ENCODE measurements at regions not wholly inside any gene's neighbourhood (a gene's known extent, or its start where the extent isn't known, plus 50 kb on each side); places are given as distances from the start of the nearest gene placed in this dataset.

DNA sequence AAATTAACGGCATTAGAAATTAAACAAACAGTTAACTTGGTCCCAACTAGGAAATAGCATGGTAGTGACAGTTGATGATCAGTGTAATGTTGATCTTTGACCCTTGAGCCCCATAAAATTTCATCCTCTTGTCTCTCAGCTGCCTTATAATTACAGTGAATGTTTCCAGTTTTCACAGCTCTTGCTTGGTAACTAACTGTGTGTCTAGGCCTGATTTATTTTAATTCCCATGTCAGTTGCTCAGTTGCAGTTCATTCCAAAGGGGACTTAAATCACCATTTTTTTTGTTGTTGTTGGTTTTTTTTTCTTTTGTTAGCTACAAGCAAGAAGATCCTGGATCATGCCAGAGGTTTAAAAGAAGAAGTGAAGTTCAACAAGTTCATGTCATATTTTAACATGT is 1883.7 kb upstream of the FLRT2 start:
- WGBS = 76% methylated on average over 1 of the region's 1 CpG
- DNase-seq (ENCODE audit: low spot score) = no peak
- intact Hi-C loops (cut with DNase I) = no loop called here
- Histone ChIP-seq H3K4me3 (no peak overlapping the region), H3K4me1 (replicated peaks) (no peaks in the 10 kb centered on the region), H3K9me3 (no peaks in the 10 kb centered on the region), H3K27ac (no peak overlapping the region), H3K27me3 (replicated peaks; ENCODE audit: insufficient read depth) (no peaks in the 10 kb centered on the region), H3K36me3 (no peaks in the 10 kb centered on the region)
- TF ChIP-seq POLR2A (IDR thresholded peaks at IDR 0.05) = no peak
- TF ChIP-seq, protein P1, sequence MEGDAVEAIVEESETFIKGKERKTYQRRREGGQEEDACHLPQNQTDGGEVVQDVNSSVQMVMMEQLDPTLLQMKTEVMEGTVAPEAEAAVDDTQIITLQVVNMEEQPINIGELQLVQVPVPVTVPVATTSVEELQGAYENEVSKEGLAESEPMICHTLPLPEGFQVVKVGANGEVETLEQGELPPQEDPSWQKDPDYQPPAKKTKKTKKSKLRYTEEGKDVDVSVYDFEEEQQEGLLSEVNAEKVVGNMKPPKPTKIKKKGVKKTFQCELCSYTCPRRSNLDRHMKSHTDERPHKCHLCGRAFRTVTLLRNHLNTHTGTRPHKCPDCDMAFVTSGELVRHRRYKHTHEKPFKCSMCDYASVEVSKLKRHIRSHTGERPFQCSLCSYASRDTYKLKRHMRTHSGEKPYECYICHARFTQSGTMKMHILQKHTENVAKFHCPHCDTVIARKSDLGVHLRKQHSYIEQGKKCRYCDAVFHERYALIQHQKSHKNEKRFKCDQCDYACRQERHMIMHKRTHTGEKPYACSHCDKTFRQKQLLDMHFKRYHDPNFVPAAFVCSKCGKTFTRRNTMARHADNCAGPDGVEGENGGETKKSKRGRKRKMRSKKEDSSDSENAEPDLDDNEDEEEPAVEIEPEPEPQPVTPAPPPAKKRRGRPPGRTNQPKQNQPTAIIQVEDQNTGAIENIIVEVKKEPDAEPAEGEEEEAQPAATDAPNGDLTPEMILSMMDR (IDR thresholded peaks at IDR 0.05) = no peak
- TF ChIP-seq POLR2AphosphoS5 (IDR thresholded peaks at IDR 0.05) = no peak

- 93% methylated on average over 1 of the region's 1 CpG for WGBS
- no peak for DNase-seq (ENCODE audit: low spot score)
- Histone ChIP-seq H3K36me3 (no peaks in the 10 kb centered on the region), H3K27me3 (replicated peaks; ENCODE audit: insufficient read depth) (no peaks in the 10 kb centered on the region), H3K9me3 (no peaks in the 10 kb centered on the region), H3K4me3 (no peak overlapping the region), H3K4me1 (replicated peaks) (no peaks in the 10 kb centered on the region), H3K27ac (no peak overlapping the region)
- TF ChIP-seq, protein P1 (IDR thresholded peaks at IDR 0.05) = no peak
- TF ChIP-seq POLR2AphosphoS5 (IDR thresholded peaks at IDR 0.05) (no peak), POLR2A (IDR thresholded peaks at IDR 0.05) (no peak)
- intact Hi-C loops (cut with DNase I) = no loop called here
These were observed 1869.3 kb upstream of the FLRT2 start for GRCh38 chr14:83660597-83660996.

DNA sequence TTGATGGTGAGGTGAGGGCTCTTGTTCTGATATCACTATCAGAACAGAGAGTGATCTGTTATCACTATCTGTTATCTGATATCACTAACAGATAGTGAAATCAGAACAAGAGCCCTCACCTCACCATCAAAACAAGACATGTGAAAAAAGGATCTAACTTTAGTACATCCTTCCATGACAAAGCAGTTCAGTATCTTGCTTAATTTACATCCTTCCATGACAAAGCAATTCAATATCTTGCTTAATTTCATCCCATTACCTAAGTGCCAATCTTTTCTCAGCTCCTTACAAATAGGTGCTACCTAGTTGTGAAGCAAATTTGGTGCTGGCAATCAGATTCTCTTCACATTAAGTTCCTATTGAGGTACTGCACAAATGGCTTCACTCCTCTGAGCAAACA is 1865.6 kb upstream of the FLRT2 start:
- Histone ChIP-seq H3K9me3 (no peaks in the 10 kb centered on the region), H3K27ac (no peak overlapping the region), H3K4me1 (replicated peaks) (no peaks in the 10 kb centered on the region), H3K4me3 (no peak overlapping the region), H3K27me3 (replicated peaks; ENCODE audit: insufficient read depth) (no peaks in the 10 kb centered on the region), H3K36me3 (no peaks in the 10 kb centered on the region)
- intact Hi-C loops (cut with DNase I) = no loop called here
- TF ChIP-seq POLR2AphosphoS5 (IDR thresholded peaks at IDR 0.05) (no peak), POLR2A (IDR thresholded peaks at IDR 0.05) (no peak)
- TF ChIP-seq, protein P1 (IDR thresholded peaks at IDR 0.05) = no peak
- no peak for DNase-seq (ENCODE audit: low spot score)

DNA sequence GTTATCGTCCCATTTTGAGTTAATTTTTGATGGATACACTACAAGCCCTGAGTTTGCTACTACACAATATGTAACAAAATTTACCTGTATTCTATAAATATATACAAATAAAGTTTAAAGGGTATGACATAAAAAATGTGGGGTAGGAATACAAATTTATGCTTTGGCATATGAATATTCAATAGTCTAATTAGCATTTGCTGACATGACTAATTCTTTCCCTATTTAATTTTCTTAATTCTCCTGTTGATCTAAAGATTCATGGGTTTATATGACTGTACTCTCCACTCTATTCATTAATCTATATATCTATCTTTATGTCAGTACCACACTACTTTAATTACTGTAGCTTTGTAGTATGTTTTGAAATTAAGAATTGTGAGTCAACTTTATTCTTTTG is 1840.7 kb upstream of the FLRT2 start:
- Histone ChIP-seq H3K27ac (no peak overlapping the region), H3K27me3 (replicated peaks; ENCODE audit: insufficient read depth) (no peaks in the 10 kb centered on the region), H3K9me3 (no peaks in the 10 kb centered on the region), H3K36me3 (no peaks in the 10 kb centered on the region), H3K4me3 (no peak overlapping the region), H3K4me1 (replicated peaks) (no peaks in the 10 kb centered on the region)
- intact Hi-C loops (cut with DNase I) = no loop called here
- TF ChIP-seq, protein P1 (IDR thresholded peaks at IDR 0.05) = no peak
- no peak for TF ChIP-seq POLR2AphosphoS5 (IDR thresholded peaks at IDR 0.05)
- TF ChIP-seq POLR2A (IDR thresholded peaks at IDR 0.05) = no peak
- 100% methylated on average over 1 of the region's 1 CpG for WGBS
- no peak for DNase-seq (ENCODE audit: low spot score)

- Histone ChIP-seq H3K27me3 (replicated peaks; ENCODE audit: insufficient read depth) (no peaks in the 10 kb centered on the region), H3K4me3 (no peak overlapping the region), H3K36me3 (no peaks in the 10 kb centered on the region), H3K9me3 (no peaks in the 10 kb centered on the region), H3K4me1 (replicated peaks) (no peaks in the 10 kb centered on the region), H3K27ac (no peak overlapping the region)
- intact Hi-C loops (cut with DNase I) = no loop called here
- TF ChIP-seq POLR2A (IDR thresholded peaks at IDR 0.05) (no peak), POLR2AphosphoS5 (IDR thresholded peaks at IDR 0.05) (no peak)
- TF ChIP-seq, protein P1 (IDR thresholded peaks at IDR 0.05) = no peak
- no peak for DNase-seq (ENCODE audit: low spot score)
These were observed 1832.8 kb upstream of the FLRT2 start for GRCh38 chr14:83697099-83697498.

Measured in prostate gland (tissue), 2 donors.